ENCODE measurements at regions not wholly inside any gene's neighbourhood (a gene's known extent, or its start where the extent isn't known, plus 50 kb on each side); places are given as distances from the start of the nearest gene placed in this dataset.

DNA sequence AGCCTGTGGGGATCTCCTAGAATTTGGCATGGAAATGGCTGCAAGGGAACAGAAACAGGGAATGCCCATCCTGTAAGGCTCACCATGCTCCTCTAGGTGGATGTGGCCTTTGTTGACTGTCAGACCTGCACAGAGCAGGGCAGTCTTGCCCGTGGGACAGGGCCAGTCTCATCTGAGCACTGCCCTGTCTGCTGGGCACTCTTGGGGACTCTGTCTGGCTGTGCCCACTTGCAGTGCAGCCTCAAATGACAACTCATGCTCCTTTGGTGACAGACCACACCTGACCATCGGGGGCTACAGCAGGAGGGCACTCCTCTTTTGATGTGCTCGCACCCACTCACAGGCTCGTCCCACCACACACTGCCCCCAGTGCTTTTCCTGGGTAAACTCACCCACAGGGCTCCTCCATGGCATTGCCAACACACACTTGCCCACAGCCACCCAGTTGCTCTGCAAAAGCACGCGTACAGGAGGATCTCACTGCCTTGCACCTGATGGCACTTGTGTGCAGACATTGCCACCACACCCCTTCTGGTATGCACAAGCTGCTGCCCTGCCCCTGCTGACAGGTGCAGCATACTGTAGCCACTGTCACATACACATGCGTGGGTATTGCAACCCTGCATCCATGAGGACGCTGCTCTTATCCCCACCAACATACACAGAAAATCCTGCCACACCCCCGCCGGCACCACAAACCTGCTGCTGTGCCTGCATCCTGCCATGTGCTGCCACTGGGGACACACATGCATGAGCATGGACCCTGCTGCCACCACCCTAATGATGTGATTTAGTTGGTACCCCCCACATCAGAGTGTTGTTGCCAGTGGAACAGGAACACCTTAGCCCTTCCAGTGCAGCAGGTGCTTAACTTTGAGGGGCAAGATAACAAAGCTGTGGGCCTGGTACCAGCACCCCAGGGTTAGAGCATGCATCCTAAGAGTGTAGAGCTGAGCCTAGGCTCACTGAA lies 100.1 kb upstream of the ARHGEF9 start:
- DNase-seq (ENCODE audit: low read depth): no peak

DNA sequence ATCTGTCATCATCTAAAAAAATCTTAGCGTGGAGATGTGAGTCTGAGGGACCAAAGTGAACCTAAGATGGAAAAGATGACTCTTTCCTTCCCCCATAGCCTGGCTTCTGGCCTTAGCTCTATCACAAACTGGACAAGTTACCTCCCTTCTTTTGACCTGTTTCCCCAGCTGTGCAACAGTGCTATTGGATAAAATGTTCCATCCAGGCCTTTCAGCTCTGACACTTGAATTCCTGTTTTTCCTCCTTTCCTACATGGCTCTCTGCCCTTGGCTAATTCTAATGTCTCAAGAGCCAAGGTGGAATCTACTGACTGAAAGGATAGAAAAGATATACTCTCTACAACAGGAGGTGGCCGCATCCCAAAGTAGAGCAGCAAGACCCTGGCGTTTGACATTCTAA lies 84.5 kb upstream of the ARHGEF9 start:
- no peak for DNase-seq (ENCODE audit: low read depth)

DNA sequence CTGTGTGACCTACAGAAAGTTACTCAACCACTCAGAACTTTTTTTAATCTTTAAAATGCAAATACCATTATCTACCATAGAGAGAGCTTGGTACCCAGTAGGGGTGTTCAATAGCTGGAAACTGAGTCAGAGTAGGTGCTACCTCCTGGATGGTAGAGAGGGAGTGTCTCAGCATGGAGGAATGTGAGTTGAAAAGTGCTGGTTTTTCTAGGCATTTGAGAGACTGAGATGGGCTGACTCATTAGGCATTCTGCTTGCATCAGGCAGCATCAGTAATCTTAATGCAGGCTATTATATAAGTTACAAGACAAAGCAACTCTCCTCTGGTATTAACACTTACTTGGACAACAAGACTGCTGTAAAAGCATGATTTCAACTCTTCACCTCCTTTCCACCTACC lies 70.9 kb upstream of the ARHGEF9 start:
- DNase-seq (ENCODE audit: low read depth): peak; percentile 19

DNA sequence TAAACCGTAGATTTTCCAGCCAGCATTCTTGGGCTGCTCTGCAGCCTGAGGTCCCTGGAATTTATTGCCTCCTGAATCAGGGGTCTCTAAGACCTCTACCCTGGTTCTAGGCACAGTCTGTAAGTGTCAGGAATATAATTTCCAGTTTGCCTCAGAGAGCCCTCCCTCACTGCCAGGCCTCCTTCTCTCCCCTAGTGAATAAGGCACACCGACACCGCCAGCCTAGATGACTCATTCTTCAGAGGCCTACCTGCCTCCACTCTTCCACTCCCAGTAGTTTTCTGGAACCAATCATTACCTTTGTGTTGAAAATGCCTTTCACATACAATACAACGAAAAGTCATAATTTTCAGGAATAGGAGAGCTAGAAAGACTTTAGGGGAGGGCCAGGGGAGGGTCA lies 50.3 kb upstream of the ARHGEF9 start:
- no peak for DNase-seq (ENCODE audit: low read depth)
